ENCODE measurements at regions not wholly inside any gene's neighbourhood (a gene's known extent, or its start where the extent isn't known, plus 50 kb on each side); places are given as distances from the start of the nearest gene placed in this dataset.

GRCh38 chr21:31403596-31404333, 59.7 kb upstream of the TIAM1 start:
- DNase-seq, result no peak
- intact Hi-C loops (cut with DNase I), result no loop called here
- ATAC-seq (ENCODE audit: poor library complexity), result no peak

GRCh38 chr21:31399591-31399990, 55.5 kb upstream of the TIAM1 start:
- intact Hi-C loops (cut with DNase I), result no loop called here
- DNase-seq, result no peak
- no peak for ATAC-seq (ENCODE audit: poor library complexity)

GRCh38 chr21:31398574-31398973, 54.5 kb upstream of the TIAM1 start:
- intact Hi-C loops (cut with DNase I), result no loop called here
- ATAC-seq (ENCODE audit: poor library complexity) (no peak), DNase-seq (no peak)

- ATAC-seq (ENCODE audit: poor library complexity) (no peak), DNase-seq (no peak)
- intact Hi-C loops (cut with DNase I), result no loop called here
Measured at GRCh38 chr21:31397939-31398338, 53.9 kb upstream of the TIAM1 start.

GRCh38 chr21:31397515-31397926, 53.5 kb upstream of the TIAM1 start:
- DNase-seq (no peak), ATAC-seq (ENCODE audit: poor library complexity) (no peak)
- intact Hi-C loops (cut with DNase I), result no loop called here

GRCh38 chr21:31397030-31397429, 53.0 kb upstream of the TIAM1 start:
- no peak for ATAC-seq (ENCODE audit: poor library complexity)
- intact Hi-C loops (cut with DNase I), result no loop called here
- no peak for DNase-seq

GRCh38 chr21:31396399-31396798, 52.3 kb upstream of the TIAM1 start:
- intact Hi-C loops (cut with DNase I), result no loop called here
- ATAC-seq (ENCODE audit: poor library complexity), result no peak

GRCh38 chr21:31395791-31396190, 51.7 kb upstream of the TIAM1 start:
- intact Hi-C loops (cut with DNase I), result no loop called here
- no peak for DNase-seq

More at GRCh38 chr21:31396399-31396798, 52.3 kb upstream of the TIAM1 start:
- DNase-seq, result no peak

GRCh38 chr21:31395268-31395667, 51.2 kb upstream of the TIAM1 start:
- no peak for DNase-seq
- intact Hi-C loops (cut with DNase I), result no loop called here
- ATAC-seq (ENCODE audit: poor library complexity), result no peak

More at GRCh38 chr21:31395791-31396190, 51.7 kb upstream of the TIAM1 start:
- ATAC-seq (ENCODE audit: poor library complexity), result no peak

- ATAC-seq (ENCODE audit: poor library complexity), result no peak
- no peak for DNase-seq
- intact Hi-C loops (cut with DNase I), result no loop called here
Measured at GRCh38 chr21:31394309-31394708, 50.2 kb upstream of the TIAM1 start.

All from Right ventricle myocardium superior (tissue), 1 donor.